HL-60 (cell line): ENCODE measurements at regions not wholly inside any gene's neighbourhood (a gene's known extent, or its start where the extent isn't known, plus 50 kb on each side); places are given as distances from the start of the nearest gene placed in this dataset.

ENCODE experiments used
- DNase-seq, 2 experiments: peaks; one replicate each; pipeline ENCODE4 v3.0.0-alpha.2; 2010 to 2020; ENCODE audit warnings: low read depth in 1 of 2, low spot score in 1 of 2
- H3K27ac ChIP-seq: fragments of 250-450 bp; sonication (Bioruptor Pico); replicated peaks from 2 replicates; pipeline ENCODE4 v1.5.1; 2020; ENCODE audit warnings: mild to moderate bottlenecking, moderate library complexity
- H3K27me3 ChIP-seq: fragments of 250-450 bp; sonication (Bioruptor Pico); 2 replicates; pipeline ENCODE4 v1.5.1; 2021; ENCODE audit warnings: mild to moderate bottlenecking, moderate library complexity; ENCODE audit not compliant: insufficient read depth, poor library complexity, severe bottlenecking
- H3K4me3 ChIP-seq: replicated peaks from 2 replicates; pipeline ENCODE4 v1.5.1; 2011; ENCODE audit warnings: mild to moderate bottlenecking, control low read depth, low read length; ENCODE audit not compliant: insufficient read depth
- GABPA ChIP-seq: IDR thresholded peaks from 2 replicates; pipeline ENCODE4 v1.6.1; 2012; ENCODE audit warnings: low read depth
- POLR2AphosphoS5 ChIP-seq: IDR thresholded peaks from 2 replicates; pipeline ENCODE4 v1.6.1; 2012; ENCODE audit warnings: low read depth
- SPI1 ChIP-seq: IDR thresholded peaks from 2 replicates; pipeline ENCODE4 v1.6.1; 2012; ENCODE audit warnings: low read depth, mild to moderate bottlenecking, borderline replicate concordance
- TF ChIP-seq, protein P1 (sequence below): IDR thresholded peaks from one replicate; pipeline ENCODE4 v1.5.1; 2011; ENCODE audit warnings: low read length, control low read depth, inconsistent platforms; ENCODE audit not compliant: insufficient read depth
- TF ChIP-seq, protein P2 (sequence below): IDR thresholded peaks from 2 replicates; pipeline ENCODE4 v1.6.1; 2012; ENCODE audit warnings: low read depth; ENCODE audit not compliant: insufficient replicate concordance

DNA sequence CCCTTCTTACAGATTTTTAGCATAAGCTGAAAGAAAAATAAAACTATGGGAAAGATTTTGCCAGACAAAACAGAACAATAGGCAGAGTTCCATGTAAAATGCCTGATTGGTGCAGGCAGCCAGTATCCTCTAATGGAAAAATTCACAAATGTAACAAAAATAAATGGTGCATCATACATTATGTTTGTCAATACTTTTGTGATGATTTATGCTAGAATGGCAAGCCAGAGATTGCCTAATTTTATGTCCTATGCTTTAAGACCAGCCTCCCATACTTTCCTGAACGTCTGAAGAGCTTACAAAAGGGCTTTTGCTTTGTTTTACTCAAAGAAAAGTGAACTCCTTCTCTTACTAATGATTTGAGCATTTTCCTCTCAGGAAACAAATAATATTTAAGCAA lies 81.5 kb upstream of the KCNJ15 start:
- Histone ChIP-seq H3K4me3 (no peak overlapping the region), H3K27ac (no peak overlapping the region), H3K27me3 (no peaks in the 10 kb centered on the region)
- no peak for DNase-seq
- TF ChIP-seq POLR2AphosphoS5 (no peak), SPI1 (no peak), GABPA (no peak)
- TF ChIP-seq, protein P1, sequence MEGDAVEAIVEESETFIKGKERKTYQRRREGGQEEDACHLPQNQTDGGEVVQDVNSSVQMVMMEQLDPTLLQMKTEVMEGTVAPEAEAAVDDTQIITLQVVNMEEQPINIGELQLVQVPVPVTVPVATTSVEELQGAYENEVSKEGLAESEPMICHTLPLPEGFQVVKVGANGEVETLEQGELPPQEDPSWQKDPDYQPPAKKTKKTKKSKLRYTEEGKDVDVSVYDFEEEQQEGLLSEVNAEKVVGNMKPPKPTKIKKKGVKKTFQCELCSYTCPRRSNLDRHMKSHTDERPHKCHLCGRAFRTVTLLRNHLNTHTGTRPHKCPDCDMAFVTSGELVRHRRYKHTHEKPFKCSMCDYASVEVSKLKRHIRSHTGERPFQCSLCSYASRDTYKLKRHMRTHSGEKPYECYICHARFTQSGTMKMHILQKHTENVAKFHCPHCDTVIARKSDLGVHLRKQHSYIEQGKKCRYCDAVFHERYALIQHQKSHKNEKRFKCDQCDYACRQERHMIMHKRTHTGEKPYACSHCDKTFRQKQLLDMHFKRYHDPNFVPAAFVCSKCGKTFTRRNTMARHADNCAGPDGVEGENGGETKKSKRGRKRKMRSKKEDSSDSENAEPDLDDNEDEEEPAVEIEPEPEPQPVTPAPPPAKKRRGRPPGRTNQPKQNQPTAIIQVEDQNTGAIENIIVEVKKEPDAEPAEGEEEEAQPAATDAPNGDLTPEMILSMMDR = no peak
- TF ChIP-seq, protein P2, sequence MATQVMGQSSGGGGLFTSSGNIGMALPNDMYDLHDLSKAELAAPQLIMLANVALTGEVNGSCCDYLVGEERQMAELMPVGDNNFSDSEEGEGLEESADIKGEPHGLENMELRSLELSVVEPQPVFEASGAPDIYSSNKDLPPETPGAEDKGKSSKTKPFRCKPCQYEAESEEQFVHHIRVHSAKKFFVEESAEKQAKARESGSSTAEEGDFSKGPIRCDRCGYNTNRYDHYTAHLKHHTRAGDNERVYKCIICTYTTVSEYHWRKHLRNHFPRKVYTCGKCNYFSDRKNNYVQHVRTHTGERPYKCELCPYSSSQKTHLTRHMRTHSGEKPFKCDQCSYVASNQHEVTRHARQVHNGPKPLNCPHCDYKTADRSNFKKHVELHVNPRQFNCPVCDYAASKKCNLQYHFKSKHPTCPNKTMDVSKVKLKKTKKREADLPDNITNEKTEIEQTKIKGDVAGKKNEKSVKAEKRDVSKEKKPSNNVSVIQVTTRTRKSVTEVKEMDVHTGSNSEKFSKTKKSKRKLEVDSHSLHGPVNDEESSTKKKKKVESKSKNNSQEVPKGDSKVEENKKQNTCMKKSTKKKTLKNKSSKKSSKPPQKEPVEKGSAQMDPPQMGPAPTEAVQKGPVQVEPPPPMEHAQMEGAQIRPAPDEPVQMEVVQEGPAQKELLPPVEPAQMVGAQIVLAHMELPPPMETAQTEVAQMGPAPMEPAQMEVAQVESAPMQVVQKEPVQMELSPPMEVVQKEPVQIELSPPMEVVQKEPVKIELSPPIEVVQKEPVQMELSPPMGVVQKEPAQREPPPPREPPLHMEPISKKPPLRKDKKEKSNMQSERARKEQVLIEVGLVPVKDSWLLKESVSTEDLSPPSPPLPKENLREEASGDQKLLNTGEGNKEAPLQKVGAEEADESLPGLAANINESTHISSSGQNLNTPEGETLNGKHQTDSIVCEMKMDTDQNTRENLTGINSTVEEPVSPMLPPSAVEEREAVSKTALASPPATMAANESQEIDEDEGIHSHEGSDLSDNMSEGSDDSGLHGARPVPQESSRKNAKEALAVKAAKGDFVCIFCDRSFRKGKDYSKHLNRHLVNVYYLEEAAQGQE = no peak

DNA sequence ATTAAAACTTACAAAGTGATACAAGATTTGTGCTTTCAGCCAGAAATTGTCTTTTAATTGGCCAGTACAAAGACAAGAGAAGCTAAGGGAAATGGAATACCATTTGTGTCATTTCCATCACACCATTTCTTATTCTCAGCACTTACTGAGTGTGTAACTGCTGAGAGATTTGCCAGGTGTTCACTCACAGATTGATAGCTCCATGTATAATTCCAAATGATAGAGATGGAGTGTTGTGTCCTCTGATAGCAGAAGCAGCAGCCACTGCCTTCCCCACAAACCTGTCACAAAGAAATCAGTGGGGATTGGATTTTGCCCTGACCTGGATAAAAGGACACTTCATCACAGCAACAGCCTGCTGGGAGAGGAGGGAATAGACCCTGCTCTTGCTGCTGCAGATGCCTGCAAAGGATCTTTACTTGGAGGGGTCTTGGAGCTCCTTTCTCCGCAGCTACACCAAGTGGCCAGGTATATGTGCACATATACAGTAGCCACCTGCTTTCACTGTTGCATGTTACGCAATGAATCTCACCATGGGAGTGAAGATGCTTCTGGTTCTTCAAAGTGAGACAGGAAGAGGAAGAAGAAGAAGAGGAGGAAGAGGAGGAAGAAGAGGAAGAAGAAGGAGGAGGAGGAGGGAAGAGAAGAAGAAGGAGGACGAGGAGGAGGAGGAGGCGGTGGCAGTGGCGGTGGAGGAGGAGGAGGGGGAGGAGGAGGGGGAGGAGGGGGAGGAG lies 78.7 kb upstream of the KCNJ15 start:
- DNase-seq = no peak
- TF ChIP-seq SPI1 = no peak
- TF ChIP-seq POLR2AphosphoS5 = no peak
- no peak for TF ChIP-seq GABPA
- TF ChIP-seq, protein P2 = no peak
- TF ChIP-seq, protein P1 = no peak
- no peak overlapping the region for H3K27ac ChIP-seq

DNA sequence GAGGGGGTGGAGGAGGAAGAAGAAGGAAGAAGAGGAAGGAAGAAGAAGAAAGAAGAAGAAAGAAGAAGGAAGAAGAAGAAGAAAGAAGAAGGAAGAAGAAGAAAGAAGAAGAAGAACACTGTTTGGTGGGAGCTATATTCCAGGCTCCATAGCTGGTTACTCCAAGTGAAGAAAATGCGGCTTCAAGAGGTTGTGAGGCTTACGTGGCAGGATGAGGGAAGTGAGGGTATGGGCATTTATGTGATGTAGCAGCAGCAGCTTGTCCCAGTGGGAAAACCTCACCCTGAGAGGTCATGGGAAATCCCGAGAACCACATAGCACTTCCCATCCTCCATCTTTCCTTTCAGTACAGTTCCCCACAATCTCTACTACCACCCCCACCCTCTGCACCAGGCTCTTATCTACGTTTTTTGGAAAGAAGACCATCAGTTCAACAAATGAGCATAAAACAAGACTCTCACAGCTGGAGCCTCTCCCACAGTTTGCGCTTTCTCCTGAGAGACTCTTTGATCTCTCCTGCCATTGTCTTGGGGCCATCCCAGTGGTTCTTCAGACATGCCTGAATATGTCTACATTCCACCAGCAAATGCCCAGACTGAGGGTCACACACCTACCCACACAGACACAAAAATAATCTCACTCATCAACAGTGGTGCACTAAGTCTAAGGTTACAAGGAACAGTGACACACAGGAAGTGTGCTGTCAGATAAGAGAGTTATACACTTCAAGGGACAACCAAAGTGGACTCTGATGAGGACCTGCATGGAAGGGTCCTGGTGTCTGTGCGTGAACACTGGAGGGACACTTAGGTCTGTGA lies 77.9 kb upstream of the KCNJ15 start:
- no peaks in the 10 kb centered on the region for H3K27me3 ChIP-seq
- no peak for TF ChIP-seq SPI1
- TF ChIP-seq, protein P2 = no peak
- TF ChIP-seq, protein P1 = no peak
- TF ChIP-seq POLR2AphosphoS5 = no peak
- no peak for TF ChIP-seq GABPA
- H3K4me3 ChIP-seq = no peak overlapping the region
- no peak for DNase-seq
- no peak overlapping the region for H3K27ac ChIP-seq

More for the DNA sequence above, 78.7 kb upstream of the KCNJ15 start:
- H3K4me3 ChIP-seq = no peak overlapping the region
- H3K27me3 ChIP-seq = no peaks in the 10 kb centered on the region
